Bone marrow (tissue), 2 donors: ENCODE measurements at regions not wholly inside any gene's neighbourhood (a gene's known extent, or its start where the extent isn't known, plus 50 kb on each side); places are given as distances from the start of the nearest gene placed in this dataset.
"Not testable (repeated sequence)": the region's sequence is repeated elsewhere in the genome, so short reads cannot be mapped to it uniquely, and the experiment has no call there.

ENCODE experiments used
- DNase-seq, 2 donors: peaks; one replicate each; lab custom pipeline; 2025; lab: John Stamatoyannopoulos, UW

DNA sequence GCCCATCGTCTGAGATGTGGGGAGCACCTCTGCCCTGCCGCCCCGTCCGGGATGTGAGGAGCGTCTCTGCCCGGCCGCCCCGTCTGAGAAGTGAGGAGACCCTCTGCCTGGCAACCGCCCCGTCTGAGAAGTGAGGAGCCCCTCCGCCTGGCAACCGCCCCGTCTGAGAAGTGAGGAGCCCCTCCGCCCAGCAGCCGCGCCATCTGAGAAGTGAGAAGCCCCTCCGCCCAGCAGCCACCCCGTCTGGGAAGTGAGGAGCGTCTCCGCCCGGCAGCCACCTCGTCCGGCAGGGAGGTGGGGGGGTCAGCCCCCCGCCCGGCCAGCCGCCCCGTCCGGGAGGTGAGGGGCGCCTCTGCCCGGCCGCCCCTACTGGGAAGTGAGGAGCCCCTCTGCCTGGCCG lies 267.2 kb downstream of the MEF2C start:
- DNase-seq, result not testable (repeated sequence)

DNA sequence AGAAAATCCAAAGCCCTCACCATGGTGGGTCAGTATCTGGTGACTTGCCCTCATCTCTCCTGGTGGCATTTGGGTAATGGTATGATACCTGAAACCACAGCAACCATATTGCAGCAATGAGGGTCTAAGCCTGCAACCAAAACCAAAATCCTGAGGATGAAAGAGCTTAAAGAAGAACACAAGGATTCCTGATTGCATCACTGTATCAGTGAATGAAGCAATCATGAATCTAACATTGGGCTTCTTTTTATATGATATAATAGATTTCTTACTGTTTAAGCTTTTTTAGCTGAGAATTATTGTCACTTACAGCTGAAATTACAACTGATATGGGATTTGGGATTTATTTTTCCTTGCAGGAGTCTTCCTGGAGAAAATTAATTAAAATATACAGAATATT lies 269.9 kb downstream of the MEF2C start:
- no peak for DNase-seq

DNA sequence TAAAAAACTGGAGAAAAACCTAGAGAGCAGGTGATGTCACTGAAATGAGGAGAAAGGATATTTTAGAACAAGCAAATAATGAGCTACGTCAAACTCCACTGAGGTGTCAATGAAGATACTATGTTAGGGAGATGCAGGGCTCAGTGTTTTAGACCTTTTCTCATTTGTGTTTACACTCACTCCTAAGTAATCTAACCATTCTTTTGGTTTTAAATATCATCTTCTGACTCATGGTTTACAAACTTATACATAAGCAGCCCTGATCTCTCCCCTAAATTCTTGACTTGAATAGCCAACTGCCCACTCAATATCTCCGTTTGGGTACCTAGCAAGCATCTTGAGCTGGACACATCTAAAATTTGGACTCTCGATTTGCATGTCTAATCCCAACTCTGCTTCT lies 272.4 kb downstream of the MEF2C start:
- DNase-seq, result no peak

DNA sequence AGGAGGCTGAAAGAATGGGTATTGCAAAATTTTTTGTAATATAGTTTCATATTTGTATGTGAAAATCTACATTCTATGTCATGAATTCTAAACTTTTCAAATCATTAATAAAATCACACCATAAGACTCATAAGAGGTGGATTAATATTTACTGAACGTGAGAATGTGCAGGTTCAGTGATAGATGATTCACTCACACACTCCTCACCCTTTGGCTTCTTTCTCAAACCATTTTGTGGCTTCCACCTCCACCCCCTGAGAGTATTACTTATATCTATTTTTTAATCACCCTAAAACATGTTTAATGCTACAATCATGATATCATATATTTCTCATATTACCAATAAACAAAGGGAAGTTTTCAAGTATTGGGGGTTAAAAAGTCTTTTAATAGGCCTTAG lies 275.5 kb downstream of the MEF2C start:
- DNase-seq, result no peak

DNA sequence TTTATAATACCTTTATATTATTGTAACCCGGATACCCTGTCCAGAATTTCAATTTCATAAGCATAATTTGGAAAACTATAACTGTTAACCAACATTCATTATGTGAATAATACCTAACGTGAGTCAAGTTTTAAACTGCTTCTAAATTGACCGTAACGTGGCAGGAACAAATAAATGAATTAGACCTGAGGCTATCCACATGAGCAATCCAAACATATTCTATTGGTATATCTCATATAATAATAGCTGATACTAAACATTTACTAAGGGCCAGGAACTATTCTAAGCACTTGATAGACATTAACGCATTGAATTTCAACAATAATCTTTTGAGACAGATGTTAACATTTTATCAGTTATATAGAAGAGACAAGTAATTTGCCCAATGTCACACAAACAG lies 276.4 kb downstream of the MEF2C start:
- no peak for DNase-seq

- DNase-seq, result no peak
Observed at GRCh38 chr5:88606173-88606572, 276.8 kb downstream of the MEF2C start.

DNA sequence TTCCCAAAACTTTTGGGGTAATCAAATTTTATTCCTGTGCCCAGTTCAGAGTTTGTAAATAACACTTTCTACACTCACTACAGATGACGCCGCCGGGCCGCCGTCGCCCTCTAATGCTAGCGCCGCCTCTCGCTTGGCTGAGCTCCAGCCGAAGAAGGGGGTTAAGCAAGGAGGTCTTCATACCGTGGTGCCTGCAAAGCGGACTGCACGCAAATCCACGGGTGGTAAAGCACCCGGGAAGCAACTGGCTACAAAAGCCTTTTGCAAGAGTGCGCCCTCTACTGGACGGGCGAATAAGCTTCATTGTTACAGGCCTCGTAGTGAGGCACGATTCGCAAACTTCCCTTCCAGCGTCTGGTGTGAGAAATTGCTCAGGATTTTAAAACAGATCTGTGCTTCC lies 280.4 kb downstream of the MEF2C start:
- no peak for DNase-seq

GRCh38 chr5:88594441-88594840 lies 288.5 kb downstream of the MEF2C start:
- DNase-seq, result no peak

GRCh38 chr5:88588609-88589008 lies 294.4 kb downstream of the MEF2C start:
- DNase-seq, result no peak

DNA sequence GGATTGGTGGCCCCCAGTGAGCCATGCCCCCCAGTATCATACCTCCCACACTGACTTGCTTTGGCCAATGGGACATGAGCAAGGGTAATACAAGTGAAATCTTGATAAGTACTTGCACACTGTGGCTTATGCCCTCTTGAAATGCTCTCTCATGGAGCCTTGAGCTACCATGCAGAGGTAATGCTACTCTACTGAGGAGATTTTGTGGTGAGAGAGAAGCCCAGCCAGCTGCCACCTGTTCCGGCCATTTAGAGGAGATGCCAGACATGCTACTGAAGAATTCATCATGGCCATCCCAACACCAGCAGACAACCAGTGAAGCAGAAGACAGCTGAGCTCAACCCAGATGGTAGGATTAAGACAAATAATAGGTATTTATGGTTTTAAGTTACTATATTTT lies 299.5 kb downstream of the MEF2C start:
- no peak for DNase-seq

DNA sequence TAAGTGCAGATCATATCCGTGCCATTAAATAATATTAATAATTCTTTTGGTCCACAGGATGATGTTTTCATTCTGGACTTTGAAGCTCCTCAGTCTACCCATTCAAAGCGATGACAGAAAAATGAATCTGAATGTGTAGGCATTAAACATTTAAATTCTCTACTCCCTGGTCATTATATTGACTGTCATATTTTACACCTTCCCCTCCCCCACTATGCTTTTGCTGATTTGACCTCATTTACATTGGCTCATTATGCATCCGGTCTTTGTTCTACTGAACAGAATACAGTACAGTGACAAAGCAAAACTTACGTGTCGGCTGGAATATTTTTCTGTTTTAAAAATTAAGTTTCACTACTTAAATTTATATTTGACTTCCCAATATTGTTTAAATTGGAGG lies 289.7 kb upstream of the TMEM161B start:
- no peak for DNase-seq

- no peak for DNase-seq
Observed at GRCh38 chr5:88557881-88558280, 289.2 kb upstream of the TMEM161B start.

DNA sequence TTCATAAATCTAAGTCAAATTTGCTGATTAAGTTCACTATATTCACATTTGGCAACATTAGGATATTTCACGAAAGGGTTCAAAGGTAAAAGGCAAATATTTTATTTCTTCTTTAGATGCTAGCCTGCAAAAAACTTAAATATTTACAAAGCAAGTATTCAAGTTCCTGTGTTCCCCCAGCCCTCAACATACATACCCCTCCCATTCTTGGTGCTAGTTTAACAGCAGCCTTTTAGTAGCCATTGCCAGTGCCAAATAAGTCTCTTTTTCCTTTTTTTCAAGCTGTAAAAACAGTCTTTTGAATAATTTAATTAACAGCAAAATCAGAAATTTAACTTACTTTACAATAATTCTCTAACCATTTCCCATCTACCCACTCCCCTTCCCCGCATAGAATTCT lies 288.5 kb upstream of the TMEM161B start:
- DNase-seq, result no peak

DNA sequence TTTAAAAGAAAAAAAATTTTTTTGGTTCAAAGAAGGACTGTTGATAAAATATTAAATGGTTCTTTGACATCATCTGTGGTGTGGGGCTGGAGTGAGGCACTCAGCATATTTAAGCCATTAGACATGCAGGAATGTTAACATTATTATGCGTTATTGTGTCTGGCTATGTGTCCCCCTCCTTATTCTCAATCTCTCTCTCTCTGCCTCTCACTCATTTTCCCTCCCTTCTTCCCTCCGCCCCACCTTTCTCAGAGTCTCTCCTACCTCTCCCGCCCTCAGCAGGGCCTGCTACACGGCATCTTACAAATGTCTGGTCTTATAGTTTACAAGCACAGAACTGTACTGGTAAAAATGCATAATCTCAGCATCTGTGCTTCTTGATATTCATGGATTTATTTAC lies 287.8 kb upstream of the TMEM161B start:
- no peak for DNase-seq

- no peak for DNase-seq
Observed at GRCh38 chr5:88555674-88556073, 287.0 kb upstream of the TMEM161B start.

DNA sequence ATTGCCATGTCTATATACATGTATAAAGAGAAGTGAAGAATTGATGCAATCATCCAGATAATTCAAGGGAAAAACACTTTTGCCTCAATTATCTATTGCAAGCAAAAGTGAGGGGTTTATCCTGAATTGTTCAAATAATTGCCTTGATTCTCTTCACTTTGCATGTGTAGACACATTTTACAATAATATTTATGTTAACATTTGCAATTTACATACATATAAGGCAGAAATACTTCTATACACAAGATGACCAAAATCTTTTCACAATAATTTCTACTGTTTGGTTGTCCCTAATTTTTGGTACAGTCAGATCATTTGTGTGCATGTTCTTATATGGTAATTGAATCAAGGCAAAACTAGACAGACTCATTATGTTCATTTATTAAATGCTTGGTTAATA lies 285.3 kb upstream of the TMEM161B start:
- DNase-seq, result no peak

DNA sequence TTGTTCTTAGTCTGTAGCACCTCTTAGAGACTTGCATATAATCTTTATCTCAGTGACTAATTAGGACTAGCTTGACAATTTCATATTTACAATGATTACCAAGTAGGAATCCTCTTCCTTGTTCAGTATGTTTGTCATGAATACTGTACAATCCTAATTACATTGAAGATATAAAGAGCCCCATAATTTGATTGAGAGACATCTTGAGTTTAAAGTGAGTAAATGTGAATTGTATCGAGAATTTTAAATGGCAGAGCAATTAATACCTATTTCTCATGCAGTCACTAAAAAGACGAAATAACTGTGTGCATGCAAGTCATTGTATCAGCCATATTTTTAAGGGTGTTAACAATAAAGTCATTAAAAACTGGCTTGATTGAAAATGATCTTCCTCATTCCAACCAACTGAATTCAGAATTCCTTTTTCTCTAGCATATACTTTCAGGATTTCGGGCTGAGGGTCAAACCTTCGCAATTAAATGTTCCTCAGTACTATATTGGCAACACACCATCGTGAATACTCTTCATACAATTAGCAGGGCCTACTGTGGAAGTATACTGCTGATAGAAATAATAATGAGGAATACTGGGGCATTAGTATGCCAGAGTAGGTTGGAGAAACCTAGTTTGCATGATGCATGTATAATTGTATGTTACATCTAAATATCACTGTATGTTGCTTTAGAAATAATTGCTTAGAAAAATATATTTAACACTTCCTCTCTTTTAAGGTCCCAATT lies 284.7 kb upstream of the TMEM161B start:
- no peak for DNase-seq

DNA sequence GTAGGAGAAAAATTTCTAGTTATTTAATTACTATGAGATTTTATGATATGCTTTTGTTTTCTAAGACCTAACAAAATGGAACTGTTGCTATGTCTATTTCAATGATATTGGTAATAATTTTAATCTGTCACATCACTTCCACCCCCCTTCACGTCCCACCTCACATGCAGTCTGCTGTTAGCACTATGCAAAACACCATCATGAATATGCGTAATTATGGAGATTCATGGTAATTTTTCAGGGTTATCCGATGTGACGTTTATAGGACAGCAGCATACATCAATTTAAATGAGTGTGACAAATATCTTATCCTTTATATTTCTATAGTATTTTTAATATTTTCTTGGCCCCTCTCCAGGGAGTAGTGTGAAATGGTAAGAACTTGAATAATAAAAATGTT lies 283.8 kb upstream of the TMEM161B start:
- DNase-seq, result no peak

DNA sequence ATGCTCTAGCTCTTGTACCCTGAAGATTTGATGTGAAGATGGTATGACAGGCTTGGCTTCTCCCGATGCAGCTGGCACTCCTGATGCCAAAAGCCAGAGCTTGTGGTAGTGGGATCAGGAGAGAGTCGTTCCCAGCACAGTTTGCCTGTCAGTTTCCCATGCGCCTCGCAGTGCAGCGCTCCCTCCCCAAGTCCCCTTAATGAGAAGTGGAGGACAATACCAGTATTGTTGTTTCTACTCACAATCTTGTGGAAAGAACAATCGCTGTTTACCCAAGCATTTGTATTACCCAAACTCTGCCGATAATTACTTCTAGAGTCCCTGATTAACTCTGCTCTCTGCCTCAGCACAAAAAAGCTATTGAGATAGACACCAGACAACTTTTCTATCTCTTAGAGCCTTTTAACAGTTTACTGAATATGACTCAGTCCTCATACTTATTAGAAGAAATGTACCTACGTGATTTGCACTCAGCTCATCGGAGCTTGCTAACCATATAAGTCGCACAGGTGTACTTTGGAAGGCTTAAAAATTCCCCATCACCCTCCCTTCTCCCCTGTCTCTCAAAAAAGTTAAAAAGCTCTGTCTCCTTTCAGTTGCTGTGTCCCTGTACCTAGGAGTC lies 283.2 kb upstream of the TMEM161B start:
- no peak for DNase-seq

GRCh38 chr5:88550736-88551135 lies 282.1 kb upstream of the TMEM161B start:
- DNase-seq, result no peak

- DNase-seq, result no peak
Observed at GRCh38 chr5:88548136-88548805, 279.6 kb upstream of the TMEM161B start.

DNA sequence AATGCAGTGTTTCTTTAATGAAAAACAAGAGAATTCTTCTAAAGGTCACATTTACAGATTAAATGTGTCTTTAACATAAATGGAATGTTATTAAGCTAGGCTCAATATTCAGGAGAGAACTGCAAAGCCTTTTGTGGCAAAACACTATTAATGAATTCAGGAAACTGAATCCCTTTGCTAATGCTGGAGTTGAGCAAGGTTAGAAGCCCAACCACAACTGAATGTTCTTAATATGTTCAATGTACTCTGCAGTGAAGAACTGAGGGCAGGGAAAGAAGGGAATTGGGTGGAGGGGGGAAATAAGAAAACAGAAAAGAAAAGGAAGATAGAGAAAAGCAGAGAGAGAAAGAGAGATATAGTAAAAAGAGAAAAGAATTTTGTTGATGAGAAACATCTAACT lies 276.7 kb upstream of the TMEM161B start:
- DNase-seq, result no peak

GRCh38 chr5:88544671-88545070 lies 276.0 kb upstream of the TMEM161B start:
- no peak for DNase-seq
